NT2/D1 (cell line): ENCODE measurements at regions not wholly inside any gene's neighbourhood (a gene's known extent, or its start where the extent isn't known, plus 50 kb on each side); places are given as distances from the start of the nearest gene placed in this dataset.

Source experiments
- SUZ12 ChIP-seq: IDR thresholded peaks from 2 replicates; pipeline ENCODE4 v1.6.1; 2011; ENCODE audit not compliant: insufficient read length, insufficient read depth; ENCODE audit errors: extremely low read depth
- YY1 ChIP-seq: IDR thresholded peaks from 2 replicates; pipeline ENCODE4 v1.6.1; 2011; ENCODE audit not compliant: insufficient read length, insufficient read depth
- ZNF274 ChIP-seq: IDR thresholded peaks from 2 replicates; pipeline ENCODE4 v1.6.1; 2011; ENCODE audit warnings: mild to moderate bottlenecking, low read depth, low read length

DNA sequence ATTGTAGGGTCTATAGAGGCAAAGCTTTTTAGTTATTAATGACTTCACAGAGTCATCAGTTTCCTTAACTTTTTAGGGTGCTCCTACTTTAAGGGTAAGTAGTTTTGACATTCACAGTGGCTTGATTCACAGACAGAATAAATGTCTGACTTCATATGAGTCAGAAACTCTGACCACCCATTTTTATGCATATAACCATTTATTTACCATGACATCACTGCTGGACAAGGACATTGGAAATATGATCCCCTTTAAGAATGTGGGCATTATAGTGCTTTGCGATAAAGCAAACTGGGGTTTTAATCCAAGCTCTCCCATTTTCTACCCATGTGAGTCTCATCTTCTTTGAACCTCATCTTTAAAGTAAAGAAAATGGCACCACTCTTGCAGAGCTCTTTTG, 162.0 kb upstream of the MC4R start:
- TF ChIP-seq YY1 (no peak), SUZ12 (no peak), ZNF274 (no peak)
